ENCODE measurements at regions not wholly inside any gene's neighbourhood (a gene's known extent, or its start where the extent isn't known, plus 50 kb on each side); places are given as distances from the start of the nearest gene placed in this dataset.

DNA sequence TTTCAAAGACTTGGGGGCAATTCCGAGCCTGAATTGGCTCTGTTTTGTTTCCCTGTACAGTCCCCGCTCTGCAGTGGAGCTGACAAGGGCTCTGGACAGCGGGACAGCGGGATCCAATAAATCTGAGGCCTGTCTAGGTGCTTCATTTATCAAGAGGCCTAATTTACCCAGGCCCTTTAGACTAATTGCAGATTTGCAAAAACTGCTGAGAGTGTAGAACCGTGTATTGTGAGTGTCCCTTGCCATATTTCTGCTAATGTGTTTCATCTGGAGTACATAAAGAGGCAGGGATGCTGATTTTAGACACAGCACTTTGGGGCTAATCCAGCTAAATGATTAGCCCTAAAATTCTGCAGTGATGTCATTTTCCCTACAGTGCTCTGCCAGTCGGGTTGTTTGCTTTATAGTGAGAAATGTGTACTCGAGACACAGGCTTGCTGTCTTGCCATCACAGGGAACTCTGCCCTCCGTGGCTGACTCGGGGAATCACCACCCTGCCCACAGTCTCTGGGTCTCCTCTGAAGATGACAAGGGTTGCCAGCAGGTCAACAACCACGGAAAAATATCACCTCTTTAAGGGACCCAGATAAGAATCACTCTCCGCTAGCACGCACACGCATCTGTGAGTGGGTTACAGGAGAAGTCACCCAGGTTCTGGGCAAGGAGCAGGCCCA, 592.0 kb downstream of the BNC2 start:
- H3K36me3 Mint-ChIP-seq (ENCODE audit: low read depth), result no peaks in the 10 kb centered on the region
- H3K4me1 Mint-ChIP-seq (ENCODE audit: low read depth), result no peaks in the 10 kb centered on the region
- no peaks in the 10 kb centered on the region for H3K27me3 ChIP-seq (ENCODE audit: control insufficient read depth in 1 of 2, insufficient read depth in 2 of 2, low read length in 2 of 2)
- no peak overlapping the region for H3K27ac ChIP-seq (ENCODE audit: low read depth in 1 of 2, low read length in 2 of 2)
- H3K4me3 ChIP-seq (ENCODE audit: low read length), result no peak overlapping the region
- H3K27me3 Mint-ChIP-seq, result no peaks in the 10 kb centered on the region
- no peaks in the 10 kb centered on the region for H3K9me3 Mint-ChIP-seq
- no peak overlapping the region for H3K27ac Mint-ChIP-seq
- H3K4me3 Mint-ChIP-seq, result no peak overlapping the region
- no peaks in the 10 kb centered on the region for H3K36me3 ChIP-seq (ENCODE audit: insufficient read depth, low read length)
- TF ChIP-seq, protein P1, sequence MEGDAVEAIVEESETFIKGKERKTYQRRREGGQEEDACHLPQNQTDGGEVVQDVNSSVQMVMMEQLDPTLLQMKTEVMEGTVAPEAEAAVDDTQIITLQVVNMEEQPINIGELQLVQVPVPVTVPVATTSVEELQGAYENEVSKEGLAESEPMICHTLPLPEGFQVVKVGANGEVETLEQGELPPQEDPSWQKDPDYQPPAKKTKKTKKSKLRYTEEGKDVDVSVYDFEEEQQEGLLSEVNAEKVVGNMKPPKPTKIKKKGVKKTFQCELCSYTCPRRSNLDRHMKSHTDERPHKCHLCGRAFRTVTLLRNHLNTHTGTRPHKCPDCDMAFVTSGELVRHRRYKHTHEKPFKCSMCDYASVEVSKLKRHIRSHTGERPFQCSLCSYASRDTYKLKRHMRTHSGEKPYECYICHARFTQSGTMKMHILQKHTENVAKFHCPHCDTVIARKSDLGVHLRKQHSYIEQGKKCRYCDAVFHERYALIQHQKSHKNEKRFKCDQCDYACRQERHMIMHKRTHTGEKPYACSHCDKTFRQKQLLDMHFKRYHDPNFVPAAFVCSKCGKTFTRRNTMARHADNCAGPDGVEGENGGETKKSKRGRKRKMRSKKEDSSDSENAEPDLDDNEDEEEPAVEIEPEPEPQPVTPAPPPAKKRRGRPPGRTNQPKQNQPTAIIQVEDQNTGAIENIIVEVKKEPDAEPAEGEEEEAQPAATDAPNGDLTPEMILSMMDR (IDR thresholded peaks at IDR 0.05), result no peak
- ChIA-PET POLR2A (no interaction called here), CTCF (no interaction called here)
- intact Hi-C loops (cut with DNase I, micrococcal nuclease), result loop anchor here in 1 of 2 experiments (10.0 kb wide), 1 partner anchor 56 kb away; no protein-coding TSS in a partner anchor
- DNase-seq (no peak), ATAC-seq (ENCODE audit: poor library complexity) (no peak)
- peaks cover 0 to 17% of the 10 kb centered on the region in 2 experiments for H3K9me3 ChIP-seq (ENCODE audit: control insufficient read depth in 1 of 2, insufficient read depth in 1 of 2, low read length in 2 of 2)
- H3K4me1 ChIP-seq (ENCODE audit: insufficient read depth, low read length), result no peaks in the 10 kb centered on the region

DNA sequence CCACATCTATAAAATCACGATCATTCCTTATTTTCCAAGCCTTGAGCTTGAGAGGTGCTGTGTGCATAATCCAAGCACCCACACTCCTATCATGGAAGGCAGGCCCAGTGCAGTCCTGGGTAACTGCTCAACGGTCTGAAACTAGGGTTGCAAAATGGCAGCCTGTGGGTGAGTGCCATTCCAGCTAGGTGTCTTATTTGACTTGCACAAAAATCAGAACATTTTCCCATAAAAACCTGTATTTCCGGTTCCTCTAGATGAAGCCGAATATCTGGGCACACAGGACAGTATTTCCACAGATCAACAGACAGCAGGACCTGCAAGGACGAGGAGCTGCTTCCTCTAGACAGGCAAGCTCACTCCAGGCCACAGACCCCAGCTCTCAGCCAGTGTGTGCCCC, 588.8 kb downstream of the BNC2 start:
- H3K4me1 Mint-ChIP-seq (ENCODE audit: low read depth), result no peaks in the 10 kb centered on the region
- TF ChIP-seq, protein P1 (IDR thresholded peaks at IDR 0.05), result no peak
- ChIA-PET CTCF (no interaction called here), POLR2A (no interaction called here)
- H3K27me3 ChIP-seq (ENCODE audit: control insufficient read depth in 1 of 2, insufficient read depth in 2 of 2, low read length in 2 of 2), result no peaks in the 10 kb centered on the region
- H3K27ac Mint-ChIP-seq, result no peak overlapping the region
- no peaks in the 10 kb centered on the region for H3K27me3 Mint-ChIP-seq
- no peaks in the 10 kb centered on the region for H3K36me3 ChIP-seq (ENCODE audit: insufficient read depth, low read length)
- no peak overlapping the region for H3K27ac ChIP-seq (ENCODE audit: low read depth in 1 of 2, low read length in 2 of 2)
- H3K4me3 ChIP-seq (ENCODE audit: low read length), result no peak overlapping the region
- intact Hi-C loops (cut with DNase I, micrococcal nuclease), result no loop called here
- peaks cover 0 to 23% of the 10 kb centered on the region in 2 experiments for H3K9me3 ChIP-seq (ENCODE audit: control insufficient read depth in 1 of 2, insufficient read depth in 1 of 2, low read length in 2 of 2)
- no peaks in the 10 kb centered on the region for H3K36me3 Mint-ChIP-seq (ENCODE audit: low read depth)
- DNase-seq (no peak), ATAC-seq (ENCODE audit: poor library complexity) (no peak)
- no peak overlapping the region for H3K4me3 Mint-ChIP-seq
- no peaks in the 10 kb centered on the region for H3K4me1 ChIP-seq (ENCODE audit: insufficient read depth, low read length)
- peaks cover 2% of the 10 kb centered on the region for H3K9me3 Mint-ChIP-seq

DNA sequence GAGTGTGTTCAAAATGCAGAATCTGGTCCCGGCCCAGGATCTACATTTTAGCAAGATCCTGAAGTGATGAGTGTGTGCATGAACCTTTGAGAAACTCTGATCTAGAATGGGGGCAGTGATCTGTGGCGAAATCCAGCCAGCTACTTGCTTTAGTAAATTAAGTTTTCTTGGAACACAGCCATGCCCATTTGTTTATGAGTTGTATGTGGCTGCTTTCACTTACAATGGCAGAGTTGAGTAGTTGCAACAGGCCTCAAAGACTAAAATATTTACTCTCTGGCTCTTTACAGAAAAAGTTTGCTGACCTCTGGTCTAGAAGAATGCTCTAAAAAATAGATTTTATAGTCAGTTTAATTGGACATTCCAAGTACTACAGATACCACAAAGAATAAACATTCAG, 588.3 kb downstream of the BNC2 start:
- intact Hi-C loops (cut with DNase I, micrococcal nuclease), result no loop called here
- no peaks in the 10 kb centered on the region for H3K4me1 Mint-ChIP-seq (ENCODE audit: low read depth)
- TF ChIP-seq, protein P1 (IDR thresholded peaks at IDR 0.05), result no peak
- DNase-seq, result no peak
- Histone ChIP-seq H3K4me3 (ENCODE audit: low read length) (no peak overlapping the region), H3K27ac (ENCODE audit: low read depth in 1 of 2, low read length in 2 of 2) (no peak overlapping the region), H3K27me3 (ENCODE audit: control insufficient read depth in 1 of 2, insufficient read depth in 2 of 2, low read length in 2 of 2) (no peaks in the 10 kb centered on the region), H3K4me1 (ENCODE audit: insufficient read depth, low read length) (no peaks in the 10 kb centered on the region), H3K9me3 (ENCODE audit: control insufficient read depth in 1 of 2, insufficient read depth in 1 of 2, low read length in 2 of 2) (peaks cover 0 to 23% of the 10 kb centered on the region in 2 experiments), H3K36me3 (ENCODE audit: insufficient read depth, low read length) (no peaks in the 10 kb centered on the region)
- H3K36me3 Mint-ChIP-seq (ENCODE audit: low read depth), result no peaks in the 10 kb centered on the region
- no peak for ATAC-seq (ENCODE audit: poor library complexity)
- H3K27ac Mint-ChIP-seq, result no peak overlapping the region
- CTCF ChIA-PET, result no interaction called here
- POLR2A ChIA-PET, result no interaction called here
- H3K27me3 Mint-ChIP-seq, result no peaks in the 10 kb centered on the region
- H3K9me3 Mint-ChIP-seq, result peaks cover 2% of the 10 kb centered on the region
- H3K4me3 Mint-ChIP-seq, result no peak overlapping the region

Data from CD4-positive, alpha-beta T cell (primary cell).